ENCODE measurements at regions not wholly inside any gene's neighbourhood (a gene's known extent, or its start where the extent isn't known, plus 50 kb on each side); places are given as distances from the start of the nearest gene placed in this dataset.

GRCh38 chr4:36870121-36870520 is 374.4 kb upstream of the NWD2 start:
- TF ChIP-seq EZH2 (IDR thresholded peaks at IDR 0.05; ENCODE audit: borderline replicate concordance, low read depth, low read length, severe bottlenecking) (no peak), CTCF (IDR thresholded peaks at IDR 0.05; ENCODE audit: borderline replicate concordance, extremely low read depth, low read length, poor library complexity, severe bottlenecking) (no peak)
